Heart left ventricle (tissue), 13 donors: ENCODE measurements at regions not wholly inside any gene's neighbourhood (a gene's known extent, or its start where the extent isn't known, plus 50 kb on each side); places are given as distances from the start of the nearest gene placed in this dataset.

Experiments used
- CTCF ChIP-seq, 12 donors: fragments of 200-600 bp; sonication (generic) in 4 of 12; IDR thresholded peaks; one replicate each; pipeline versions ENCODE4 v1.5.0 to v1.8.0; 2018 to 2022; ENCODE audit warnings: antibody characterized with exemption in 12 of 12, mild to moderate bottlenecking in 5 of 12
- POLR2A ChIP-seq, 2 donors: fragments of 450-650 bp; IDR thresholded peaks; one replicate each; pipeline ENCODE4 v1.6.1; 2017; ENCODE audit warnings: antibody characterized with exemption in 2 of 2, mild to moderate bottlenecking in 2 of 2, moderate library complexity in 2 of 2
- donor health status: ischemic (EF 13 %, LVEDD 7.1; RV severe dilation, severe dysfunction).
- donor health status: DM: no; HTN: yes; CAD: no.
- donor health status: DM: no; HTN: no; CAD: no.
- donor health status: ischemic (EF 25% LVEDD 6.9; RV normal size, moderate dysfunction).
- donor health status: ischemic (EF 25% LVEDD 5.7; RV mildly dilated, moderate dysfunction).
- donor health status: ischemic (EF 35%, LVEDD 5.7; RV mildly dilated, moderate dysfunction).
- donor health status: nonischemic (EF 11% LVEDD 7.7; RV severe dilation, severe dysfunction).
- donor health status: DM: yes; HTN: yes; CAD: no.
- donor health status: PGD.
- donor health status: ischemic (EF 29% LVEDD 5.4; RV normal size, mild dysfunction).
- donor health status: nonischemic (EF 23%, LVEDD 6.1; RV moderate dilation, normal function).

- TF ChIP-seq CTCF (IDR thresholded peaks at IDR 0.05) = peak in 1 of 12 donors; percentile 7
- no peak for TF ChIP-seq POLR2A (IDR thresholded peaks at IDR 0.05)
Observed at GRCh38 chrX:74230094-74230493, 73.9 kb upstream of the ZCCHC13 start.
